B cell (primary cell): ENCODE measurements at regions not wholly inside any gene's neighbourhood (a gene's known extent, or its start where the extent isn't known, plus 50 kb on each side); places are given as distances from the start of the nearest gene placed in this dataset.

Source experiments
- ATAC-seq: fragments of 200-7000 bp; cut with Tn5 transposase; one replicate; pipeline ENCODE4 v1.10.0; 2021; ENCODE audit warnings: low read depth, mild to moderate bottlenecking, moderate number of reproducible peaks, moderate library complexity
- CTCF ChIA-PET: fragments of 350-600 bp; sonication (Branson Sonifier 250); formaldehyde crosslinking; loops from one replicate; lab custom pipeline; 2021; ENCODE audit warnings: antibody characterized with exemption, inconsistent platforms; lab: Charles Lee
- POLR2A ChIA-PET: fragments of 350-600 bp; sonication (Branson Sonifier 250); formaldehyde crosslinking; loops from one replicate; lab custom pipeline; 2021; ENCODE audit warnings: antibody characterized with exemption; lab: Charles Lee
- DNase-seq: peaks from one replicate; pipeline ENCODE4 v3.0.0; 2013
- H2AFZ ChIP-seq: 2 replicates; pipeline ENCODE4 v1.6.1; 2012; ENCODE audit warnings: mild to moderate bottlenecking, low read depth, low read length; ENCODE audit not compliant: insufficient read depth, poor library complexity, severe bottlenecking
- H3K27ac ChIP-seq, 2 donors: 1 replicate in 1 of 2; 2 replicates in 1 of 2; pipeline ENCODE4 v1.5.1; 2012 to 2013; ENCODE audit warnings: low read length in 2 of 2, mild to moderate bottlenecking in 2 of 2, moderate library complexity in 1 of 2
- H3K27me3 ChIP-seq, 4 experiments: fragments of 200-600 bp in 1 of 4; sonication (generic) in 1 of 4; replicated peaks in 1 of 4; 1 replicate in 2 of 4; 2 replicates in 2 of 4; pipeline versions ENCODE4 v1.6.1 to v1.7.0; 2013 to 2016; ENCODE audit warnings: low read length in 3 of 4, mild to moderate bottlenecking in 2 of 4, mixed read lengths in 1 of 4, moderate library complexity in 1 of 4; ENCODE audit not compliant: insufficient read depth in 4 of 4, control insufficient read depth in 3 of 4; ENCODE audit errors: control extremely low read depth in 1 of 4
- H3K36me3 ChIP-seq, 2 experiments: replicated peaks in 1 of 2; 1 replicate in 1 of 2; 2 replicates in 1 of 2; pipeline versions ENCODE4 v1.6.1 to v1.7.1; 2013; ENCODE audit warnings: low read length in 1 of 2; ENCODE audit not compliant: insufficient read depth in 2 of 2, control insufficient read depth in 1 of 2; ENCODE audit errors: control extremely low read depth in 1 of 2, extremely low read depth in 1 of 2
- H3K4me1 ChIP-seq, 2 donors: fragments of 200-600 bp in 1 of 2; sonication (generic) in 1 of 2; 1 replicate in 1 of 2; 2 replicates in 1 of 2; pipeline versions ENCODE4 v1.5.1 to v1.6.1; 2013 to 2017; ENCODE audit warnings: low read length in 2 of 2; ENCODE audit not compliant: control insufficient read depth in 2 of 2, insufficient read depth in 2 of 2
- H3K4me2 ChIP-seq: replicated peaks from 2 replicates; pipeline ENCODE3; 2012; ENCODE audit warnings: mild to moderate bottlenecking, low read depth, low read length; ENCODE audit not compliant: poor library complexity, severe bottlenecking
- H3K4me3 ChIP-seq, 5 experiments: fragments of 200-600 bp in 1 of 5; sonication (generic) in 1 of 5; 1 replicate in 3 of 5; 2 replicates in 2 of 5; pipeline versions ENCODE4 v1.5.1 to v1.7.0; 2011 to 2016; ENCODE audit warnings: low read length in 4 of 5, mild to moderate bottlenecking in 4 of 5, low read depth in 2 of 5, control low read depth in 1 of 5, moderate library complexity in 1 of 5; ENCODE audit not compliant: insufficient read depth in 1 of 5; ENCODE audit errors: control extremely low read depth in 1 of 5, extremely low read depth in 1 of 5
- H3K79me2 ChIP-seq: fragments of 200-600 bp; sonication (generic); one replicate; pipeline ENCODE4 v1.6.0; 2016; ENCODE audit warnings: low read length; ENCODE audit not compliant: control insufficient read depth, insufficient read depth
- H3K9ac ChIP-seq: fragments of 200-600 bp; sonication (generic); 2 replicates; pipeline ENCODE4 v1.6.1; 2017; ENCODE audit warnings: mild to moderate bottlenecking, low read length, moderate library complexity
- H3K9me3 ChIP-seq, 3 donors: one replicate each; pipeline versions ENCODE4 v1.6.1 to v1.7.1; 2013; ENCODE audit warnings: low read length in 2 of 3; ENCODE audit not compliant: control insufficient read depth in 2 of 3, insufficient read depth in 1 of 3; ENCODE audit errors: control extremely low read depth in 1 of 3
- H4K20me1 ChIP-seq: 2 replicates; pipeline ENCODE4 v1.6.0; 2012; ENCODE audit warnings: mild to moderate bottlenecking, low read length; ENCODE audit not compliant: insufficient read depth, control insufficient read depth, poor library complexity, severe bottlenecking
- H3K27ac Mint-ChIP-seq: one replicate; pipeline ENCODE4 v1.8.0; 2021; ENCODE audit warnings: mixed read lengths
- H3K27me3 Mint-ChIP-seq: one replicate; pipeline ENCODE4 v1.8.0; 2021; ENCODE audit warnings: mixed read lengths
- H3K4me1 Mint-ChIP-seq: one replicate; pipeline ENCODE4 v1.8.0; 2021; ENCODE audit warnings: mixed read lengths
- H3K4me3 Mint-ChIP-seq: one replicate; pipeline ENCODE4 v1.8.0; 2021; ENCODE audit warnings: mixed read lengths
- H3K9me3 Mint-ChIP-seq: one replicate; pipeline ENCODE4 v1.8.0; 2022; ENCODE audit warnings: mixed read lengths; ENCODE audit not compliant: insufficient read depth
- EZH2 ChIP-seq: IDR thresholded peaks from 2 replicates; pipeline ENCODE4 v1.6.1; 2012; ENCODE audit warnings: borderline replicate concordance, low read depth, mild to moderate bottlenecking, moderate library complexity, low read length; ENCODE audit not compliant: insufficient read depth, poor library complexity, severe bottlenecking
- WGBS: methylation state at CpG from one replicate; pipeline ENCODE4 v1.1.5; 2013; ENCODE audit warnings: missing lambda C conversion rate; ENCODE audit not compliant: insufficient coverage; 5-methylcytosine and 5-hydroxymethylcytosine counted together
- intact Hi-C: fragments of 100-400 bp; cut with micrococcal nuclease; formaldehyde crosslinking; loops from one replicate; pipeline ENCODE4 v1.10.0; 2022
- TF ChIP-seq, protein P1 (sequence below): fragments of 200-600 bp; IDR thresholded peaks from one replicate; pipeline ENCODE4 v1.8.0; 2022; ENCODE audit warnings: antibody characterized with exemption, mild to moderate bottlenecking

DNA sequence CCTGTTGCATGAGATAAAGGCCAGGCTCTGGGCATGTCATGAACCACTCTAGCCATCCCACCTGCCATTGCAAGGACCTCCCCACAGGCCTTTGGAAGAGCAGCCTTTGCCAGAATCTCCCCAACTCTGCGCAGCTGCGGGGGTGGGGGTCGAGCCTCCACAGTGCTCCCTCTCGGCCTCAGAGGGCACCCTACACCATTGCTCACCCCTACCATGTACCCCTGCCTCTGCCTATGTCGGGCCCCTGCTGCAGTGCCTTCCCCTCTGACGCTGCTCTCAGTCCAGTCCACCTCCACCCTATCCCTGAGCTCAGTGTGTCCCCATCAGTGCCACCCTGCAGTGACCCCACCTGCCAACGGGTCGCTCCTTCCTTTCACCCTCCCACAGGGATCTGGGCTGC lies 679.7 kb upstream of the RAB6C start:
- H3K4me3 Mint-ChIP-seq: no peak overlapping the region
- H3K4me2 ChIP-seq: no peak overlapping the region
- intact Hi-C loops: no loop called here
- H3K4me3 ChIP-seq: no peak overlapping the region
- no peak overlapping the region for H2AFZ ChIP-seq
- H3K27me3 ChIP-seq: peaks cover 0 to 9% (median 0%) of the 10 kb centered on the region in 4 experiments
- H3K79me2 ChIP-seq: no peaks in the 10 kb centered on the region
- H3K36me3 ChIP-seq: no peaks in the 10 kb centered on the region
- no peak for ATAC-seq
- H4K20me1 ChIP-seq: no peaks in the 10 kb centered on the region
- H3K9me3 ChIP-seq: peaks cover 0 to 4% (median 0%) of the 10 kb centered on the region in 3 donors
- no peak overlapping the region for H3K9ac ChIP-seq
- CTCF ChIA-PET: no interaction called here
- no peak for DNase-seq
- TF ChIP-seq, protein P1, sequence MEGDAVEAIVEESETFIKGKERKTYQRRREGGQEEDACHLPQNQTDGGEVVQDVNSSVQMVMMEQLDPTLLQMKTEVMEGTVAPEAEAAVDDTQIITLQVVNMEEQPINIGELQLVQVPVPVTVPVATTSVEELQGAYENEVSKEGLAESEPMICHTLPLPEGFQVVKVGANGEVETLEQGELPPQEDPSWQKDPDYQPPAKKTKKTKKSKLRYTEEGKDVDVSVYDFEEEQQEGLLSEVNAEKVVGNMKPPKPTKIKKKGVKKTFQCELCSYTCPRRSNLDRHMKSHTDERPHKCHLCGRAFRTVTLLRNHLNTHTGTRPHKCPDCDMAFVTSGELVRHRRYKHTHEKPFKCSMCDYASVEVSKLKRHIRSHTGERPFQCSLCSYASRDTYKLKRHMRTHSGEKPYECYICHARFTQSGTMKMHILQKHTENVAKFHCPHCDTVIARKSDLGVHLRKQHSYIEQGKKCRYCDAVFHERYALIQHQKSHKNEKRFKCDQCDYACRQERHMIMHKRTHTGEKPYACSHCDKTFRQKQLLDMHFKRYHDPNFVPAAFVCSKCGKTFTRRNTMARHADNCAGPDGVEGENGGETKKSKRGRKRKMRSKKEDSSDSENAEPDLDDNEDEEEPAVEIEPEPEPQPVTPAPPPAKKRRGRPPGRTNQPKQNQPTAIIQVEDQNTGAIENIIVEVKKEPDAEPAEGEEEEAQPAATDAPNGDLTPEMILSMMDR: no peak
- TF ChIP-seq EZH2: no peak
- H3K4me1 Mint-ChIP-seq: no peaks in the 10 kb centered on the region
- WGBS: 94% methylated on average over 8 of the region's 8 CpGs
- peaks cover 15% of the 10 kb centered on the region for H3K27me3 Mint-ChIP-seq
- POLR2A ChIA-PET: no interaction called here
- no peaks in the 10 kb centered on the region for H3K4me1 ChIP-seq
- peaks cover 4% of the 10 kb centered on the region for H3K9me3 Mint-ChIP-seq
- no peak overlapping the region for H3K27ac Mint-ChIP-seq
- no peak overlapping the region for H3K27ac ChIP-seq

DNA sequence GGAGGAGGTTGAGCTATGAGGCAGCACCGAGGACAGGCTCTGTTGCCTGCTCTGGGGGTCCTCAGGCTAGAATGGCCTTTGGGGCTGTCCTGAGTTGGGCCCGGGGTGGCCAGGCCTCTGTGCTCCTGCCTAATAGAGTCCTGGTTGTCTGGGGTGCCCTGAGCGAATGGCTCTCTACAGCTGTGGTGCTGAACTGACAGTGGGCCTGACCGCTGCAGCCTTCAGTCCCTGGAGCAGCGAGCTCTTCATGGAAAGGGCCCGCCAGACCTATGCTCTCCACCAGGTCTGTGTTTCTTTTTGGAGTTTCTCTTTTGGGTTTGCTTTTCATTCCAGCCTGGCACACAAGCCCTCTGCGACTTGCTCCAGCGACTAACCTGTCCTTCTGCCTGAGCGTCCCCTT lies 679.0 kb upstream of the RAB6C start:
- no peaks in the 10 kb centered on the region for H3K36me3 ChIP-seq
- H4K20me1 ChIP-seq: no peaks in the 10 kb centered on the region
- ChIA-PET POLR2A (no interaction called here), CTCF (no interaction called here)
- 81% methylated on average over 9 of the region's 9 CpGs for WGBS
- ATAC-seq (no peak), DNase-seq (no peak)
- Mint-ChIP-seq H3K9me3 (peaks cover 3% of the 10 kb centered on the region), H3K4me3 (no peak overlapping the region), H3K4me1 (no peaks in the 10 kb centered on the region), H3K27ac (no peak overlapping the region), H3K27me3 (peaks cover 15% of the 10 kb centered on the region)
- intact Hi-C loops: no loop called here
- H2AFZ ChIP-seq: no peak overlapping the region
- H3K4me1 ChIP-seq: no peaks in the 10 kb centered on the region
- TF ChIP-seq, protein P1: no peak
- no peak for TF ChIP-seq EZH2
- H3K9me3 ChIP-seq: peaks cover 0 to 4% (median 0%) of the 10 kb centered on the region in 3 donors
- no peak overlapping the region for H3K9ac ChIP-seq
- H3K27ac ChIP-seq: no peak overlapping the region
- no peak overlapping the region for H3K4me3 ChIP-seq
- H3K27me3 ChIP-seq: peaks cover 0 to 9% (median 0%) of the 10 kb centered on the region in 4 experiments
- H3K79me2 ChIP-seq: no peaks in the 10 kb centered on the region
- H3K4me2 ChIP-seq: no peak overlapping the region
